PFSK-1 (cell line): ENCODE measurements at regions not wholly inside any gene's neighbourhood (a gene's known extent, or its start where the extent isn't known, plus 50 kb on each side); places are given as distances from the start of the nearest gene placed in this dataset.

Source experiments
- POLR2AphosphoS5 ChIP-seq: IDR thresholded peaks from 2 replicates; pipeline ENCODE4 v1.6.1; 2012; ENCODE audit warnings: low read depth, mild to moderate bottlenecking, control low read depth, low read length, moderate library complexity
- SIN3A ChIP-seq: IDR thresholded peaks from 2 replicates; pipeline ENCODE4 v1.6.1; 2012; ENCODE audit warnings: mild to moderate bottlenecking, low read length, moderate library complexity, borderline replicate concordance; ENCODE audit not compliant: insufficient read depth
- TAF1 ChIP-seq: IDR thresholded peaks from 2 replicates; pipeline ENCODE4 v1.6.1; 2012; ENCODE audit warnings: low read length, control low read depth, borderline replicate concordance; ENCODE audit not compliant: insufficient read depth
- TF ChIP-seq, protein P1 (sequence below), 2 experiments: IDR thresholded peaks; 2 replicates each; pipeline versions ENCODE4 v1.6.1 to v1.8.0; 2011 to 2012; ENCODE audit warnings: low read depth in 2 of 2, low read length in 2 of 2, control low read depth in 1 of 2, inconsistent platforms in 1 of 2, mild to moderate bottlenecking in 1 of 2, moderate library complexity in 1 of 2; ENCODE audit not compliant: insufficient read depth in 1 of 2

DNA sequence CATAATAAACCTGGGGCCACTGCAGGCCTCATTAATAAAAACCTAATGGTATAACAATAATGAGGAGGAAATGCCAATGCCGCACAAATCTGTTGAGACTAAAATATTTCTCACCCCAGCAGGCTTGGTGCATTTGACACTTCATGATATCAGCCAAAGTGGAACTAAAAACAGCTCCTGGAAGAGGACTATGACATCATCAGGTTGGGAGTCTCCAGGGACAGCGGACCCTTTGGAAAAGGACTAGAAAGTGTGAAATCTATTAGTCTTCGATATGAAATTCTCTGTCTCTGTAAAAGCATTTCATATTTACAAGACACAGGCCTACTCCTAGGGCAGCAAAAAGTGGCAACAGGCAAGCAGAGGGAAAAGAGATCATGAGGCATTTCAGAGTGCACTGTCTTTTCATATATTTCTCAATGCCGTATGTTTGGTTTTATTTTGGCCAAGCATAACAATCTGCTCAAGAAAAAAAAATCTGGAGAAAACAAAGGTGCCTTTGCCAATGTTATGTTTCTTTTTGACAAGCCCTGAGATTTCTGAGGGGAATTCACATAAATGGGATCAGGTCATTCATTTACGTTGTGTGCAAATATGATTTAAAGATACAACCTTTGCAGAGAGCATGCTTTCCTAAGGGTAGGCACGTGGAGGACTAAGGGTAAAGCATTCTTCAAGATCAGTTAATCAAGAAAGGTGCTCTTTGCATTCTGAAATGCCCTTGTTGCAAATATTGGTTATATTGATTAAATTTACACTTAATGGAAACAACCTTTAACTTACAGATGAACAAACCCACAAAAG lies 580.9 kb upstream of the TMEFF2 start:
- TF ChIP-seq, protein P1, sequence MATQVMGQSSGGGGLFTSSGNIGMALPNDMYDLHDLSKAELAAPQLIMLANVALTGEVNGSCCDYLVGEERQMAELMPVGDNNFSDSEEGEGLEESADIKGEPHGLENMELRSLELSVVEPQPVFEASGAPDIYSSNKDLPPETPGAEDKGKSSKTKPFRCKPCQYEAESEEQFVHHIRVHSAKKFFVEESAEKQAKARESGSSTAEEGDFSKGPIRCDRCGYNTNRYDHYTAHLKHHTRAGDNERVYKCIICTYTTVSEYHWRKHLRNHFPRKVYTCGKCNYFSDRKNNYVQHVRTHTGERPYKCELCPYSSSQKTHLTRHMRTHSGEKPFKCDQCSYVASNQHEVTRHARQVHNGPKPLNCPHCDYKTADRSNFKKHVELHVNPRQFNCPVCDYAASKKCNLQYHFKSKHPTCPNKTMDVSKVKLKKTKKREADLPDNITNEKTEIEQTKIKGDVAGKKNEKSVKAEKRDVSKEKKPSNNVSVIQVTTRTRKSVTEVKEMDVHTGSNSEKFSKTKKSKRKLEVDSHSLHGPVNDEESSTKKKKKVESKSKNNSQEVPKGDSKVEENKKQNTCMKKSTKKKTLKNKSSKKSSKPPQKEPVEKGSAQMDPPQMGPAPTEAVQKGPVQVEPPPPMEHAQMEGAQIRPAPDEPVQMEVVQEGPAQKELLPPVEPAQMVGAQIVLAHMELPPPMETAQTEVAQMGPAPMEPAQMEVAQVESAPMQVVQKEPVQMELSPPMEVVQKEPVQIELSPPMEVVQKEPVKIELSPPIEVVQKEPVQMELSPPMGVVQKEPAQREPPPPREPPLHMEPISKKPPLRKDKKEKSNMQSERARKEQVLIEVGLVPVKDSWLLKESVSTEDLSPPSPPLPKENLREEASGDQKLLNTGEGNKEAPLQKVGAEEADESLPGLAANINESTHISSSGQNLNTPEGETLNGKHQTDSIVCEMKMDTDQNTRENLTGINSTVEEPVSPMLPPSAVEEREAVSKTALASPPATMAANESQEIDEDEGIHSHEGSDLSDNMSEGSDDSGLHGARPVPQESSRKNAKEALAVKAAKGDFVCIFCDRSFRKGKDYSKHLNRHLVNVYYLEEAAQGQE (IDR thresholded peaks at IDR 0.05; ENCODE audit: insufficient read depth in 1 of 2, low read depth in 2 of 2, low read length in 2 of 2): no peak
- TF ChIP-seq SIN3A (no peak), TAF1 (no peak), POLR2AphosphoS5 (no peak)
